ENCODE measurements at regions not wholly inside any gene's neighbourhood (a gene's known extent, or its start where the extent isn't known, plus 50 kb on each side); places are given as distances from the start of the nearest gene placed in this dataset.

GRCh38 chr14:30264161-30264560 lies 294.8 kb upstream of the G2E3 start:
- H3K79me2 ChIP-seq (ENCODE audit: insufficient read depth), result no peaks in the 10 kb centered on the region
- H2AFZ ChIP-seq (ENCODE audit: low read depth), result no peak overlapping the region
- CTCF ChIA-PET, result interaction anchor here (0.6 to 0.7 kb wide), 2 partner anchors 21 to 28 kb away, joined by 3 to 4 read pairs; no protein-coding TSS in a partner anchor
- DNase-seq, result no peak
- no peak overlapping the region for H3K4me2 ChIP-seq
- H3K4me1 ChIP-seq (ENCODE audit: control insufficient read depth in 1 of 2, insufficient read depth in 2 of 2, low read depth in 1 of 2, low read length in 1 of 2), result no peaks in the 10 kb centered on the region
- no peaks in the 10 kb centered on the region for H3K36me3 ChIP-seq (replicated peaks in 1 of 2; ENCODE audit: control insufficient read depth in 1 of 2, insufficient read depth in 2 of 2, low read length in 1 of 2)
- no peaks in the 10 kb centered on the region for H3K9me3 ChIP-seq
- POLR2A ChIA-PET, result no interaction called here
- H3K9ac ChIP-seq, result no peak overlapping the region
- H4K20me1 ChIP-seq (ENCODE audit: insufficient read depth), result no peaks in the 10 kb centered on the region
- H3K4me3 ChIP-seq (ENCODE audit: low read depth in 2 of 2, low read length in 1 of 2), result no peak overlapping the region
- H3K9me2 ChIP-seq, result no peaks in the 10 kb centered on the region
- H3F3A ChIP-seq (replicated peaks; ENCODE audit: insufficient read depth), result no peaks in the 10 kb centered on the region
- TF ChIP-seq RFX5 (IDR thresholded peaks at IDR 0.05; ENCODE audit: low read length), result no peak
- no peak for TF ChIP-seq GABPA (IDR thresholded peaks at IDR 0.05; ENCODE audit: low read depth)
- no peak for TF ChIP-seq PBX3 (IDR thresholded peaks at IDR 0.05)
- TF ChIP-seq SMC3 (IDR thresholded peaks at IDR 0.05; ENCODE audit: low read depth, low read length), result no peak
- TF ChIP-seq, protein P1, sequence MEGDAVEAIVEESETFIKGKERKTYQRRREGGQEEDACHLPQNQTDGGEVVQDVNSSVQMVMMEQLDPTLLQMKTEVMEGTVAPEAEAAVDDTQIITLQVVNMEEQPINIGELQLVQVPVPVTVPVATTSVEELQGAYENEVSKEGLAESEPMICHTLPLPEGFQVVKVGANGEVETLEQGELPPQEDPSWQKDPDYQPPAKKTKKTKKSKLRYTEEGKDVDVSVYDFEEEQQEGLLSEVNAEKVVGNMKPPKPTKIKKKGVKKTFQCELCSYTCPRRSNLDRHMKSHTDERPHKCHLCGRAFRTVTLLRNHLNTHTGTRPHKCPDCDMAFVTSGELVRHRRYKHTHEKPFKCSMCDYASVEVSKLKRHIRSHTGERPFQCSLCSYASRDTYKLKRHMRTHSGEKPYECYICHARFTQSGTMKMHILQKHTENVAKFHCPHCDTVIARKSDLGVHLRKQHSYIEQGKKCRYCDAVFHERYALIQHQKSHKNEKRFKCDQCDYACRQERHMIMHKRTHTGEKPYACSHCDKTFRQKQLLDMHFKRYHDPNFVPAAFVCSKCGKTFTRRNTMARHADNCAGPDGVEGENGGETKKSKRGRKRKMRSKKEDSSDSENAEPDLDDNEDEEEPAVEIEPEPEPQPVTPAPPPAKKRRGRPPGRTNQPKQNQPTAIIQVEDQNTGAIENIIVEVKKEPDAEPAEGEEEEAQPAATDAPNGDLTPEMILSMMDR (IDR thresholded peaks at IDR 0.05), result no peak
- TF ChIP-seq GATA2 (CRISPR knock-in tag; IDR thresholded peaks at IDR 0.05), result no peak
- TF ChIP-seq MXI1 (IDR thresholded peaks at IDR 0.05; ENCODE audit: low read depth, low read length), result no peak
- no peak for TF ChIP-seq REST (IDR thresholded peaks at IDR 0.05; ENCODE audit: low read depth, low read length)
- H3K27me3 ChIP-seq (ENCODE audit: insufficient read depth), result peaks cover 13% of the 10 kb centered on the region; the same call in 1 of the 2 replicates
- no peak overlapping the region for H3K27ac ChIP-seq (ENCODE audit: low read depth in 2 of 2, low read length in 1 of 2)

DNA sequence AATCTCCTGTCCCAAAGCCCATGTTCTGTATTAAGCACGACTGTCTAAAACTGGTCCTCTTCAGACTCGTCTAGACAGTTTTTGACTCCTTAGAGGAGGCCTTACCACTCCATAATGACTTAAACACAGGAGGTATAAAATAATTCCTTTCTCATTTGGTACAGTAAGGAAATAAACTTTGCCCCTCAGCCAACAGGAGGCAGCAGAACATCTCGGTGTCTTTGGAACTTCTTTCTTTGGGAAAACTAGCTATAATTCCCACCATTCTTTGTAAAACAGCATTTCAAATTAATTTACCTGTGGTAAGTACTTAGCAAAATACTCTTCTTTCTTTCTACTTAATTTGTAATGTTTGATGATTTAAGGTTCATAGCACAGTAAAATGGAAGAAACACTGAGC lies 292.7 kb upstream of the G2E3 start:
- H4K20me1 ChIP-seq (ENCODE audit: insufficient read depth), result no peaks in the 10 kb centered on the region
- H3K79me2 ChIP-seq (ENCODE audit: insufficient read depth), result no peaks in the 10 kb centered on the region
- no peak for DNase-seq
- no peaks in the 10 kb centered on the region; a peak in 1 of 4 replicates for H3K4me1 ChIP-seq (ENCODE audit: control insufficient read depth in 1 of 2, insufficient read depth in 2 of 2, low read depth in 1 of 2, low read length in 1 of 2)
- WGBS (ENCODE audit: low lambda C conversion rate), result 13% methylated on average over 3 of the region's 3 CpGs
- H3K27me3 ChIP-seq (ENCODE audit: insufficient read depth), result peaks cover 11% of the 10 kb centered on the region; the same call in 1 of the 2 replicates
- H3K9ac ChIP-seq, result no peak overlapping the region
- H3K27ac ChIP-seq (ENCODE audit: low read depth in 2 of 2, low read length in 1 of 2), result no peak overlapping the region
- no peak overlapping the region for H2AFZ ChIP-seq (ENCODE audit: low read depth)
- H3K9me2 ChIP-seq, result no peaks in the 10 kb centered on the region
- H3K4me3 ChIP-seq (ENCODE audit: low read depth in 2 of 2, low read length in 1 of 2), result no peak overlapping the region
- no peak overlapping the region for H3K4me2 ChIP-seq
- H3K9me3 ChIP-seq, result no peaks in the 10 kb centered on the region
- POLR2A ChIA-PET, result no interaction called here
- CTCF ChIA-PET, result interaction anchor here (1.0 kb wide), 1 partner anchor 17 kb away, joined by 3 read pairs; no protein-coding TSS in a partner anchor
- H3K36me3 ChIP-seq (replicated peaks in 1 of 2; ENCODE audit: control insufficient read depth in 1 of 2, insufficient read depth in 2 of 2, low read length in 1 of 2), result no peaks in the 10 kb centered on the region
- no peaks in the 10 kb centered on the region for H3F3A ChIP-seq (replicated peaks; ENCODE audit: insufficient read depth)
- no peak for TF ChIP-seq POLR2AphosphoS5 (IDR thresholded peaks at IDR 0.05; ENCODE audit: low read depth, low read length)
- TF ChIP-seq MAX (IDR thresholded peaks at IDR 0.05; ENCODE audit: low read depth), result no peak
- no peak for TF ChIP-seq NRF1 (IDR thresholded peaks at IDR 0.05; ENCODE audit: low read depth, low read length)
- TF ChIP-seq SIN3A (IDR thresholded peaks at IDR 0.05; ENCODE audit: borderline replicate concordance, low read depth, low read length), result no peak
- no peak for TF ChIP-seq PBX3 (IDR thresholded peaks at IDR 0.05)
- no peak for TF ChIP-seq GABPA (IDR thresholded peaks at IDR 0.05; ENCODE audit: low read depth)
- no peak for TF ChIP-seq JUND (IDR thresholded peaks at IDR 0.05)
- TF ChIP-seq, protein P2, sequence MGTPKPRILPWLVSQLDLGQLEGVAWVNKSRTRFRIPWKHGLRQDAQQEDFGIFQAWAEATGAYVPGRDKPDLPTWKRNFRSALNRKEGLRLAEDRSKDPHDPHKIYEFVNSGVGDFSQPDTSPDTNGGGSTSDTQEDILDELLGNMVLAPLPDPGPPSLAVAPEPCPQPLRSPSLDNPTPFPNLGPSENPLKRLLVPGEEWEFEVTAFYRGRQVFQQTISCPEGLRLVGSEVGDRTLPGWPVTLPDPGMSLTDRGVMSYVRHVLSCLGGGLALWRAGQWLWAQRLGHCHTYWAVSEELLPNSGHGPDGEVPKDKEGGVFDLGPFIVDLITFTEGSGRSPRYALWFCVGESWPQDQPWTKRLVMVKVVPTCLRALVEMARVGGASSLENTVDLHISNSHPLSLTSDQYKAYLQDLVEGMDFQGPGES (IDR thresholded peaks at IDR 0.05; ENCODE audit: low read depth, low read length), result no peak
- TF ChIP-seq, protein P3, sequence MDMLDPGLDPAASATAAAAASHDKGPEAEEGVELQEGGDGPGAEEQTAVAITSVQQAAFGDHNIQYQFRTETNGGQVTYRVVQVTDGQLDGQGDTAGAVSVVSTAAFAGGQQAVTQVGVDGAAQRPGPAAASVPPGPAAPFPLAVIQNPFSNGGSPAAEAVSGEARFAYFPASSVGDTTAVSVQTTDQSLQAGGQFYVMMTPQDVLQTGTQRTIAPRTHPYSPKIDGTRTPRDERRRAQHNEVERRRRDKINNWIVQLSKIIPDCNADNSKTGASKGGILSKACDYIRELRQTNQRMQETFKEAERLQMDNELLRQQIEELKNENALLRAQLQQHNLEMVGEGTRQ (IDR thresholded peaks at IDR 0.05; ENCODE audit: borderline replicate concordance, low read depth, low read length), result no peak
- no peak for TF ChIP-seq SMC3 (IDR thresholded peaks at IDR 0.05; ENCODE audit: low read depth, low read length)
- no peak for TF ChIP-seq TCF12 (IDR thresholded peaks at IDR 0.05)

Measured in SK-N-SH (cell line).